AG04449 (cell line): ENCODE measurements at regions not wholly inside any gene's neighbourhood (a gene's known extent, or its start where the extent isn't known, plus 50 kb on each side); places are given as distances from the start of the nearest gene placed in this dataset.

ENCODE experiments used
- CTCF ChIA-PET: fragments of 350-600 bp; formaldehyde crosslinking; extraction: SDS; loops from one replicate; lab custom pipeline; 2021; ENCODE audit warnings: antibody characterized with exemption; lab: Yijun Ruan, JAX
- POLR2A ChIA-PET: fragments of 400-600, 350-600 bp; formaldehyde crosslinking; extraction: SDS; loops from one replicate; lab custom pipeline; 2020; ENCODE audit warnings: antibody characterized with exemption, inconsistent platforms; lab: Yijun Ruan, JAX
- DNase-seq: peaks from one replicate; pipeline ENCODE4 v3.0.0-alpha.2; 2010; ENCODE audit warnings: low read depth, low spot score
- H3K4me3 ChIP-seq: 2 replicates; pipeline ENCODE4 v1.5.1; 2011; ENCODE audit warnings: low read depth, mild to moderate bottlenecking, control low read depth, low read length
- CTCF ChIP-seq: IDR thresholded peaks from one replicate; pipeline ENCODE4 v1.5.1; 2011; ENCODE audit warnings: mild to moderate bottlenecking, moderate library complexity, low read length, control low read depth, inconsistent platforms; ENCODE audit not compliant: insufficient read depth; ENCODE audit errors: missing control alignments

- no peak for DNase-seq
- ChIA-PET CTCF (interaction anchor here (2.0 kb wide), 1 partner anchor 40 kb away, joined by 7 read pairs; no protein-coding TSS in a partner anchor), POLR2A (no interaction called here)
- no peak overlapping the region for H3K4me3 ChIP-seq
- TF ChIP-seq CTCF, result no peak
Measured at GRCh38 chr1:182183606-182184005, 122.1 kb upstream of the ZNF648 start.

GRCh38 chr1:182182311-182182710, 120.8 kb upstream of the ZNF648 start:
- POLR2A ChIA-PET, result no interaction called here
- H3K4me3 ChIP-seq, result no peak overlapping the region
- CTCF ChIA-PET, result interaction anchor here (0.7 to 2.3 kb wide), 3 partner anchors 39 to 215 kb away, joined by 3 to 7 read pairs (median 5); no protein-coding TSS in a partner anchor
- DNase-seq, result no peak
- TF ChIP-seq CTCF, result no peak

GRCh38 chr1:182181167-182181572, 119.7 kb upstream of the ZNF648 start:
- DNase-seq, result no peak
- no peak overlapping the region for H3K4me3 ChIP-seq
- POLR2A ChIA-PET, result no interaction called here
- CTCF ChIA-PET, result interaction anchor here (0.8 to 2.3 kb wide), 2 partner anchors 38 to 216 kb away, joined by 3 to 5 read pairs; no protein-coding TSS in a partner anchor
- no peak for TF ChIP-seq CTCF

GRCh38 chr1:182175361-182175931, 113.9 kb upstream of the ZNF648 start:
- DNase-seq, result no peak
- ChIA-PET POLR2A (no interaction called here), CTCF (interaction anchor here (1.3 kb wide), 1 partner anchor 32 kb away, joined by 4 read pairs; no protein-coding TSS in a partner anchor)
- H3K4me3 ChIP-seq, result no peak overlapping the region
- TF ChIP-seq CTCF, result no peak

GRCh38 chr1:182174513-182174855, 113.0 kb upstream of the ZNF648 start:
- ChIA-PET CTCF (no interaction called here), POLR2A (no interaction called here)
- H3K4me3 ChIP-seq, result no peak overlapping the region
- DNase-seq, result no peak
- no peak for TF ChIP-seq CTCF

- ChIA-PET CTCF (no interaction called here), POLR2A (no interaction called here)
- H3K4me3 ChIP-seq, result no peak overlapping the region
- TF ChIP-seq CTCF, result no peak
- no peak for DNase-seq
Measured at GRCh38 chr1:182173808-182174512, 112.4 kb upstream of the ZNF648 start.
